H1 (cell line): ENCODE measurements at regions not wholly inside any gene's neighbourhood (a gene's known extent, or its start where the extent isn't known, plus 50 kb on each side); places are given as distances from the start of the nearest gene placed in this dataset.

ENCODE experiments used
- CBX8 ChIP-seq: fragments of 300-800, 300-1000 bp; sonication (generic); IDR thresholded peaks from 2 replicates; pipeline ENCODE4 v1.7.1; 2016; ENCODE audit warnings: low read depth, low read length, borderline replicate concordance
- EGR1 ChIP-seq: IDR thresholded peaks from 2 replicates; pipeline ENCODE4 v1.6.1; 2011; ENCODE audit warnings: low read depth, low read length, borderline replicate concordance
- JUND ChIP-seq: IDR thresholded peaks from 2 replicates; pipeline ENCODE4 v1.6.1; 2011; ENCODE audit warnings: mild to moderate bottlenecking, improper control_type of control experiment, low read length
- RAD21 ChIP-seq, 2 experiments: IDR thresholded peaks in 1 of 2; conservative IDR thresholded peaks in 1 of 2; 2 replicates each; pipeline ENCODE4 v1.6.1; 2011; ENCODE audit warnings: low read depth in 2 of 2, low read length in 2 of 2, improper control_type of control experiment in 1 of 2, inconsistent platforms in 1 of 2, mild to moderate bottlenecking in 1 of 2, moderate library complexity in 1 of 2
- TF ChIP-seq, protein P1 (sequence below): IDR thresholded peaks from 2 replicates; pipeline ENCODE4 v1.6.1; 2012; ENCODE audit warnings: inconsistent platforms
- TF ChIP-seq, protein P2 (sequence below): IDR thresholded peaks from 2 replicates; pipeline ENCODE4 v1.6.1; 2011; ENCODE audit warnings: low read length, improper control_type of control experiment

DNA sequence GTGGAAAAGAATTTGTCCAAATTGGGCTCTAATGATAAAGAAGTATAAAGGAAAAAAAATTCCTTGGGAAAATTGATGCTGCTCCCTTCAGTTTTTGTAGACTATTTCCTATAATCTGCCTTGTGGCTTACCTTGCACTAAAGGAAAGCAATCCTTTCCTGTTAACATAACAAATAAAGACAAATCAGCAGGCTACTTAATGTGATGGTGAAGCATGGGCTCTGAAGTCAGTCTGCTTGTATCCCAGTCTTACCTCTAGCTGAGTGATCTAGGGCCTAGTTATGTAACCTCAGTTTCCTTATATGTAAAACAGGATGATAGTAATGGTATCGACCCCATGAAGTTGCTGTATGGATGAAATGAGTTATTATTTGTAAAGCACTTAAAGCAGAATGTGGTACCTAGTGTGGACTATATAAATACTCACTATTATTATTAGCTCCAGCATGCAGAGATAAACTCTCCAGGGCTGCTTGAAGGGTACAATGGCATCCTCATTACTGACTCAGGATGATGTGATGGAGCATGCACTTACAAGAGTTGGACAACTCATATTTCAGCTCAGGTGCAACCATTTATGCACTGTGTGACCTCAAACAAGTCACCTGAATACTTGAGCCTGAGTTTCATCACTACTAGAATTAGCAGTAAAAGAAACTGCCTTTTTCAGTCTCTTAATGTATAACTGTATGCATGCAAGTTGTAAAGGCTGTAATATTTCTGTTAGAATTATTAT is 156.1 kb downstream of the DKK1 start (continued):
- no peak for TF ChIP-seq JUND
- no peak for TF ChIP-seq CBX8
- TF ChIP-seq RAD21 (IDR thresholded peaks at IDR 0.05 in 1 of 2, conservative IDR thresholded peaks at IDR 0.05 in 1 of 2; ENCODE audit: low read depth in 2 of 2, low read length in 2 of 2): no peak
- TF ChIP-seq EGR1: no peak
- TF ChIP-seq, protein P1, sequence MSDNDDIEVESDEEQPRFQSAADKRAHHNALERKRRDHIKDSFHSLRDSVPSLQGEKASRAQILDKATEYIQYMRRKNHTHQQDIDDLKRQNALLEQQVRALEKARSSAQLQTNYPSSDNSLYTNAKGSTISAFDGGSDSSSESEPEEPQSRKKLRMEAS: no peak
- TF ChIP-seq, protein P2, sequence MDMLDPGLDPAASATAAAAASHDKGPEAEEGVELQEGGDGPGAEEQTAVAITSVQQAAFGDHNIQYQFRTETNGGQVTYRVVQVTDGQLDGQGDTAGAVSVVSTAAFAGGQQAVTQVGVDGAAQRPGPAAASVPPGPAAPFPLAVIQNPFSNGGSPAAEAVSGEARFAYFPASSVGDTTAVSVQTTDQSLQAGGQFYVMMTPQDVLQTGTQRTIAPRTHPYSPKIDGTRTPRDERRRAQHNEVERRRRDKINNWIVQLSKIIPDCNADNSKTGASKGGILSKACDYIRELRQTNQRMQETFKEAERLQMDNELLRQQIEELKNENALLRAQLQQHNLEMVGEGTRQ: no peak
